Ishikawa (cell line): ENCODE measurements at regions not wholly inside any gene's neighbourhood (a gene's known extent, or its start where the extent isn't known, plus 50 kb on each side); places are given as distances from the start of the nearest gene placed in this dataset.

ENCODE experiments used
- CEBPB ChIP-seq: IDR thresholded peaks from 2 replicates; pipeline ENCODE4 v1.6.1; 2012
- CREB1 ChIP-seq: IDR thresholded peaks from 2 replicates; pipeline ENCODE4 v1.6.1; 2012; ENCODE audit warnings: low read depth
- EGR1 ChIP-seq: IDR thresholded peaks from 2 replicates; pipeline ENCODE4 v1.6.1; 2012
- EP300 ChIP-seq: IDR thresholded peaks from 2 replicates; pipeline ENCODE4 v1.6.1; 2012; ENCODE audit warnings: borderline replicate concordance
- FOXM1 ChIP-seq: IDR thresholded peaks from 2 replicates; pipeline ENCODE4 v1.6.1; 2012; ENCODE audit warnings: low read depth, borderline replicate concordance
- NFIC ChIP-seq: IDR thresholded peaks from 2 replicates; pipeline ENCODE4 v1.6.1; 2012
- RAD21 ChIP-seq: IDR thresholded peaks from 2 replicates; pipeline ENCODE4 v1.6.1; 2012; ENCODE audit warnings: low read depth
- TAF1 ChIP-seq: IDR thresholded peaks from 2 replicates; pipeline ENCODE4 v1.6.1; 2012; ENCODE audit warnings: low read depth, mild to moderate bottlenecking
- TCF12 ChIP-seq: IDR thresholded peaks from 2 replicates; pipeline ENCODE4 v1.6.1; 2012; ENCODE audit warnings: low read depth
- TEAD4 ChIP-seq: IDR thresholded peaks from 2 replicates; pipeline ENCODE4 v1.6.1; 2012
- YY1 ChIP-seq: IDR thresholded peaks from 2 replicates; pipeline ENCODE4 v1.6.1; 2012; ENCODE audit warnings: low read depth
- ZBTB7A ChIP-seq: IDR thresholded peaks from 2 replicates; pipeline ENCODE4 v1.6.1; 2012; ENCODE audit warnings: low read depth
- TF ChIP-seq, protein P1 (sequence below): IDR thresholded peaks from 2 replicates; pipeline ENCODE4 v1.6.1; 2012; ENCODE audit warnings: low read depth, mild to moderate bottlenecking
- TF ChIP-seq, protein P2 (sequence below): IDR thresholded peaks from 2 replicates; pipeline ENCODE4 v1.6.1; 2012
- TF ChIP-seq, protein P3 (sequence below): IDR thresholded peaks from 2 replicates; pipeline ENCODE4 v1.6.1; 2012

DNA sequence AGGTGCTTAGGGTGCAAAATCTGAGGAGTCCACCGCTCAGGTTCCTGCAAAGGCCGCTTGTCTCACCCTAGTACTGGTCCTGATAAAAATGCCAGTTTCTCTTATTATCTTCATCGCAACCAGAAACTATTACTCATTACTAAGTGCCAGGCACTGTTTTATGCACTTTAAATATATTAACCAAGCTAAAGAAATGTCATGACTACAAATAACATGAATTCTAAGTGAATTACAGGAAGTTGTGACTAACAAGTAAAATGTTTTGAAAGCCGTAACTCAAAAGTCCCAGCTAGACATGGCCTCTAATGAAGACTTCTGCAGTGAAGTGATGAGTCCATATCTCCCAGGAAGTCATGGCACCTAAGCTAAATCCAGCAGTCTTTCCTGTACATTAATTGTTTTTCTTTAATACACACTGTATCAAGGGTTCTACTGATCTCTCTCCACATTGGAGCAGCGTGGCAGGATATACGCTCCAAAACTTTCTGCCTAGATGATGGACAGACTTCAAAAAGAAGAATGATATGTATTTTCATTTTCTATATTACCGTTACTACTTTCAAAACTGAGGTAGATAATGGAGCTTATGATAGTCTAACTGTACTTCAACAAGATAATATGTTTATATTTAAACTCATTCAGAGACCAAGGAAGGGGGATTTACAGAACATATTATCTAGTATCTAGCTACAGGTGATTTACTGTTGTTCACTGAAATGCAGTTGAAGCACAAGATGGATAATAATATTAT is 117.3 kb upstream of the ARID2 start:
- TF ChIP-seq, protein P1, sequence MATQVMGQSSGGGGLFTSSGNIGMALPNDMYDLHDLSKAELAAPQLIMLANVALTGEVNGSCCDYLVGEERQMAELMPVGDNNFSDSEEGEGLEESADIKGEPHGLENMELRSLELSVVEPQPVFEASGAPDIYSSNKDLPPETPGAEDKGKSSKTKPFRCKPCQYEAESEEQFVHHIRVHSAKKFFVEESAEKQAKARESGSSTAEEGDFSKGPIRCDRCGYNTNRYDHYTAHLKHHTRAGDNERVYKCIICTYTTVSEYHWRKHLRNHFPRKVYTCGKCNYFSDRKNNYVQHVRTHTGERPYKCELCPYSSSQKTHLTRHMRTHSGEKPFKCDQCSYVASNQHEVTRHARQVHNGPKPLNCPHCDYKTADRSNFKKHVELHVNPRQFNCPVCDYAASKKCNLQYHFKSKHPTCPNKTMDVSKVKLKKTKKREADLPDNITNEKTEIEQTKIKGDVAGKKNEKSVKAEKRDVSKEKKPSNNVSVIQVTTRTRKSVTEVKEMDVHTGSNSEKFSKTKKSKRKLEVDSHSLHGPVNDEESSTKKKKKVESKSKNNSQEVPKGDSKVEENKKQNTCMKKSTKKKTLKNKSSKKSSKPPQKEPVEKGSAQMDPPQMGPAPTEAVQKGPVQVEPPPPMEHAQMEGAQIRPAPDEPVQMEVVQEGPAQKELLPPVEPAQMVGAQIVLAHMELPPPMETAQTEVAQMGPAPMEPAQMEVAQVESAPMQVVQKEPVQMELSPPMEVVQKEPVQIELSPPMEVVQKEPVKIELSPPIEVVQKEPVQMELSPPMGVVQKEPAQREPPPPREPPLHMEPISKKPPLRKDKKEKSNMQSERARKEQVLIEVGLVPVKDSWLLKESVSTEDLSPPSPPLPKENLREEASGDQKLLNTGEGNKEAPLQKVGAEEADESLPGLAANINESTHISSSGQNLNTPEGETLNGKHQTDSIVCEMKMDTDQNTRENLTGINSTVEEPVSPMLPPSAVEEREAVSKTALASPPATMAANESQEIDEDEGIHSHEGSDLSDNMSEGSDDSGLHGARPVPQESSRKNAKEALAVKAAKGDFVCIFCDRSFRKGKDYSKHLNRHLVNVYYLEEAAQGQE: no peak
- TF ChIP-seq YY1 (no peak), CEBPB (no peak), EGR1 (no peak), ZBTB7A (no peak), EP300 (no peak), FOXM1 (no peak), TEAD4 (no peak), CREB1 (no peak), TCF12 (no peak), NFIC (no peak), RAD21 (no peak)
- TF ChIP-seq, protein P2, sequence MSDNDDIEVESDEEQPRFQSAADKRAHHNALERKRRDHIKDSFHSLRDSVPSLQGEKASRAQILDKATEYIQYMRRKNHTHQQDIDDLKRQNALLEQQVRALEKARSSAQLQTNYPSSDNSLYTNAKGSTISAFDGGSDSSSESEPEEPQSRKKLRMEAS: no peak
- TF ChIP-seq, protein P3, sequence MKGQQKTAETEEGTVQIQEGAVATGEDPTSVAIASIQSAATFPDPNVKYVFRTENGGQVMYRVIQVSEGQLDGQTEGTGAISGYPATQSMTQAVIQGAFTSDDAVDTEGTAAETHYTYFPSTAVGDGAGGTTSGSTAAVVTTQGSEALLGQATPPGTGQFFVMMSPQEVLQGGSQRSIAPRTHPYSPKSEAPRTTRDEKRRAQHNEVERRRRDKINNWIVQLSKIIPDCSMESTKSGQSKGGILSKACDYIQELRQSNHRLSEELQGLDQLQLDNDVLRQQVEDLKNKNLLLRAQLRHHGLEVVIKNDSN: no peak

DNA sequence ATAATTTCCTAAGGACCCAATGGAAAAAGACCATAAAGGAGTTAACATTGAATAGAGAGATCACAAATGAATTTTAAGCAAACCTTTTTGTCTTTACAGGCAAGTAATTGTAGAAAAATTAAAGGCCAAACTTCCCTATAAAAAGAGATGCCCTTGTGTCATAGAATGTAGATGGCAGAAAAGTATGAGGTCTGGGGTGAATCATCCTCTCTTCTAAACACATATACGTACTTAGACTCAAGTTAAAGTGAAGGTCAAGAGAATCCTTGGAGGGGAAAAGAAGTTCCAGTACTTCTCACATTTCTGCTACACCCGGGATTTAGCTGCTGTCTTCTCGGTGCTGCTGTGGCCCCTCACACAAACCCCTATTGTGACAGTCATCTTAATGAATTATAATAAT is 116.2 kb upstream of the ARID2 start:
- TF ChIP-seq YY1: no peak
- no peak for TF ChIP-seq NFIC
- TF ChIP-seq TAF1: no peak
- TF ChIP-seq RAD21: no peak
- no peak for TF ChIP-seq ZBTB7A
- no peak for TF ChIP-seq EP300
- TF ChIP-seq CEBPB: no peak
- no peak for TF ChIP-seq TEAD4
- TF ChIP-seq EGR1: no peak

DNA sequence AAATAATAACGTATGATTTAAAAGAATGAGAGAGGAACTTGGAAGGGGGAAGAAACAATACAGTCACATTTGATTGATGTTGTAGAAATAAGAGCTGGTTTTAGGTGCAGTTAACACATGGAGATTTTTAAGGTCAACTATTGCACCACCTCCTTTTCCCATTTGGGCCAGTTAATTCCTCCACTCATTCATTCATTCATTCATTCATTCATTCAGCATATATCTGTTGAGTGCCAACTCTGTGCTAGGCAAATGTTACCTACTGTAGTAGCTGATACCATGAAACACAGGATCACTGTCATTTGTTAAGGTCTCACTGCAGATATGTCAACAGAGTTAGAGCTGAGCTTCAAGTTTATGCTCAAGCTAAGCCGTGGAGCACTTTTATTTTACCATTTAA is 115.7 kb upstream of the ARID2 start:
- TF ChIP-seq CREB1 (no peak), EGR1 (no peak), EP300 (no peak), ZBTB7A (no peak), TEAD4 (no peak)
- TF ChIP-seq, protein P1: no peak

DNA sequence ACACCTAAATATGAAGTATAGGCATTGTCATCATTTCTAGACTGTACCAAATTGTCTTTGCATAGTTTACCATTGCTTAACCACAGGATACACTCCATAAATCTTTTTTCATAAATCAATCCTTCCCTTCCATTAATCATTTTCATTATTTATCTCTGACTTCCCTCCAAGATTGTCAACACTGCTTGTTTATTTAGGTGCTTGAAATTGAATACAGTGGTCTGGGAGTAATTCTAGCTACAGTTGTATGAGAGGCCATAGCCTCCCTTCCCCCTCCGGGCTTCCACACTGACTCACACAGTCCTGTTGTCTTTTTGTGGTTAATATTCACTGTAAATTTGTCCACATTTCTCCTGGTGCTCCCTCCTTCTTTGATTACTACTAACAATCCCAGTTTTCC is 114.2 kb upstream of the ARID2 start:
- TF ChIP-seq TCF12 (no peak), ZBTB7A (no peak)

DNA sequence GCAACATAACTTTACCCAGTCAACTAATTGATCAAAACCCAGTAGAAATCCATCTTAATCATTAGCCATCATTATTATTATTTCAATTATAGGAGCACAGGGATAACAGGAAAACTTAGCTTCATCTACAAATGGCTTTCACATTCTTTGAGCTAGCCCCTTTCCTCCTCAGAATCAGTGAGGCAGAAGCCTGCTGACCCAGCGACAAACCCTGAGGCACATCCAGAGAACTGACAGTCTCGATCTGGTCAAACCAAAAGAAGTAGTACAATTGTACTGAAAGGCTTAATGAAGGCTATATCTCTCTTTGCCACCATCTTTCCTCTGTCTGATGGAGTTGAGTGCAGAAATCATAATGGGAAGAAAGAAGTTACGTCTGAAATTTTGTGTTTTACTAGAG is 109.8 kb upstream of the ARID2 start:
- TF ChIP-seq RAD21 (no peak), TEAD4 (no peak), EP300 (no peak), TCF12 (no peak), EGR1 (no peak), CREB1 (no peak), FOXM1 (no peak), CEBPB (no peak)
- TF ChIP-seq, protein P3: no peak
- TF ChIP-seq, protein P2: no peak
- TF ChIP-seq, protein P1: no peak
